ENCODE measurements at regions not wholly inside any gene's neighbourhood (a gene's known extent, or its start where the extent isn't known, plus 50 kb on each side); places are given as distances from the start of the nearest gene placed in this dataset.

- TF ChIP-seq CTCF (IDR thresholded peaks at IDR 0.05; ENCODE audit: low read depth, low read length, missing input control) (no peak), ATF3 (IDR thresholded peaks at IDR 0.05) (no peak), TAF1 (conservative IDR thresholded peaks at IDR 0.05) (no peak), RAD21 (IDR thresholded peaks at IDR 0.05) (no peak), RXRA (IDR thresholded peaks at IDR 0.05) (no peak), MAX (IDR thresholded peaks at IDR 0.05) (no peak), REST (IDR thresholded peaks at IDR 0.05) (no peak), EGR1 (IDR thresholded peaks at IDR 0.05; ENCODE audit: low read depth in 2 of 2) (no peak), YY1 (IDR thresholded peaks at IDR 0.05) (no peak), FOXA1 (IDR thresholded peaks at IDR 0.05) (no peak), ZBTB33 (IDR thresholded peaks at IDR 0.05) (no peak), HNF4G (IDR thresholded peaks at IDR 0.05) (no peak)
These were observed 62.6 kb downstream of the EN1 start for GRCh38 chr2:118784860-118785259.

All from liver (tissue), 3 donors.